Effector CD4-positive, alpha-beta T cell (primary cell): ENCODE measurements at regions not wholly inside any gene's neighbourhood (a gene's known extent, or its start where the extent isn't known, plus 50 kb on each side); places are given as distances from the start of the nearest gene placed in this dataset.
"Not testable (repeated sequence)": the region's sequence is repeated elsewhere in the genome, so short reads cannot be mapped to it uniquely, and the experiment has no call there.

ENCODE experiments used
- DNase-seq: peaks from one replicate; pipeline ENCODE4 v3.0.0-alpha.2; 2020

DNA sequence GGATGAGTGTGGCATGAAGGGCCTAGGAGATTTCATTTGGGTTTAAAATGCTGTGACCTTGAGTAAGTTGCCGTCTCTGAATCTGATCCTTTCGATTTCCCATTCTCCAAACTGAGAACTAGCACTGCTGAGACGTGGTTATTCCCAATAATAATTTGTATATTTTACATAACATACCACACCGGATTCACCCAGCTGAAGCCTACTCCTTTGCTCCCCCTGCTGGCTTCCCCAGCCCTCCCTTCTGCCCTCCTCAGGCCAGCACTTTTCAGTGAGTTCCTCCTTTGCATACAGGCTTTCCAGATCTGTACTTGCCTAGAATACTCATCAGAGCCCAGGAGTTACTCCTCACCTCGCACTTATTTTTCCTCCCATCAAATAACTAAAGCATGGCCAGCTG, 255.1 kb downstream of the OR4F29 start:
- DNase-seq: not testable (repeated sequence)

DNA sequence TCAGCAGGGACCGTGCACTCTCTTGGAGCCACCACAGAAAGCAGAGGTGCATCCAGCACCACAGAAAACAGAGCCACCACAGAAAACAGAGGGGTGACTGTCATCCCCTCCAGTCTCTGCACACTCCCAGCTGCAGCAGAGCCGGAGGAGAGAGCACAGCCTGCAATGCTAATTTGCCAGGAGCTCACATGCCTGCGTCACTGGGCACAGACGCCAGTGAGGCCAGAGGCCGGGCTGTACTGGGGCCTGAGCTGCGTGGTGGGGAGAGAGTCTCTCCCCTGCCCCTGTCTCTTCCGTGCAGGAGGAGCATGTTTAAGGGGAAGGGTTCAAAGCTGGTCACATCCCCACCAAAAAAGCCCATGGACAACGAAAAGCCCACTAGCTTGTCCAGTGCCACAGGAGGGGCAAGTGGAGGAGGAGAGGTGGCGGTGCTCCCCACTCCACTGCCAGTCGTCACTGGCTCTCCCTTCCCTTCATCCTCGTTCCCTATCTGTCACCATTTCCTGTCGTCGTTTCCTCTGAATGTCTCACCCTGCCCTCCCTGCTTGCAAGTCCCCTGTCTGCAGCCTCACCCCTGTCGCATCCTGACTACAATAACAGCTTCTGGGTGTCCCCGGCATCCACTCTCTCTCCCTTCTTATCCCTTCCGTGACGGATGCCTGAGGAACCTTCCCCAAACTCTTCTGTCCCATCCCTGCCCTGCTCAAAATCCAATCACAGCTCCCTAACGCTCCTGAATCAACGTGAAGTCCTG, 260.0 kb downstream of the OR4F29 start:
- not testable (repeated sequence) for DNase-seq

DNA sequence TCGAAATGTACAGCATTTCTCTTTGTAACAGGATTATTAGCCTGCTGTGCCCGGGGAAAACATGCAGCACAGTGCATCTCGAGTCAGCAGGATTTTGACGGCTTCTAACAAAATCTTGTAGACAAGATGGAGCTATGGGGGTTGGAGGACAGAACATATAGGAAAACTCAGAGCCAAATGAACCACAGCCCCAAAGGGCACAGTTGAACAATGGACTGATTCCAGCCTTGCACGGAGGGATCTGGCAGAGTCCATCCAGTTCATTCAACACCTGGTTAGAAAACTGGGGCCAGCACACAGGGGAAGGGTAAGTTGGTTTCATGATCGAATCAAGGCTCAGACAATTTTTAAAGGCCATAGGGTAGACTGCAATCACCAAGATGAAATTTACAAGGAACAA, 260.8 kb downstream of the OR4F29 start:
- DNase-seq: not testable (repeated sequence)

DNA sequence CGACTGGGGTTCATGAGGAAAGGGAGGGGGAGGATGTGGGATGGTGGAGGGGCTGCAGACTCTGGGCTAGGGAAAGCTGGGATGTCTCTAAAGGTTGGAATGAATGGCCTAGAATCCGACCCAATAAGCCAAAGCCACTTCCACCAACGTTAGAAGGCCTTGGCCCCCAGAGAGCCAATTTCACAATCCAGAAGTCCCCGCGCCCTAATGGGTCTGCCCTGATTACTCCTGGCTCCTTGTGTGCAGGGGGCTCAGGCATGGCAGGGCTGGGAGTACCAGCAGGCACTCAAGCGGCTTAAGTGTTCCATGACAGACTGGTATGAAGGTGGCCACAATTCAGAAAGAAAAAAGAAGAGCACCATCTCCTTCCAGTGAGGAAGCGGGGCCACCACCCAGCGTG, 261.6 kb downstream of the OR4F29 start:
- not testable (repeated sequence) for DNase-seq

DNA sequence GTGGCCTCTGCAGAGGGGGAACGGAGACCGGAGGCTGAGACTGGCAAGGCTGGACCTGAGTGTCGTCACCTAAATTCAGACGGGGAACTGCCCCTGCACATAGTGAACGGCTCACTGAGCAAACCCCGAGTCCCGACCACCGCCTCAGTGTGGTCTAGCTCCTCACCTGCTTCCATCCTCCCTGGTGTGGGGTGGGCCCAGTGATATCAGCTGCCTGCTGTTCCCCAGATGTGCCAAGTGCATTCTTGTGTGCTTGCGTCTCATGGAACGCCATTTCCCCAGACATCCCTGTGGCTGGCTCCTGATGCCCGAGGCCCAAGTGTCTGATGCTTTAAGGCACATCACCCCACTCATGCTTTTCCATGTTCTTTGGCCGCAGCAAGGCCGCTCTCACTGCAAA, 262.2 kb downstream of the OR4F29 start:
- DNase-seq: not testable (repeated sequence)

DNA sequence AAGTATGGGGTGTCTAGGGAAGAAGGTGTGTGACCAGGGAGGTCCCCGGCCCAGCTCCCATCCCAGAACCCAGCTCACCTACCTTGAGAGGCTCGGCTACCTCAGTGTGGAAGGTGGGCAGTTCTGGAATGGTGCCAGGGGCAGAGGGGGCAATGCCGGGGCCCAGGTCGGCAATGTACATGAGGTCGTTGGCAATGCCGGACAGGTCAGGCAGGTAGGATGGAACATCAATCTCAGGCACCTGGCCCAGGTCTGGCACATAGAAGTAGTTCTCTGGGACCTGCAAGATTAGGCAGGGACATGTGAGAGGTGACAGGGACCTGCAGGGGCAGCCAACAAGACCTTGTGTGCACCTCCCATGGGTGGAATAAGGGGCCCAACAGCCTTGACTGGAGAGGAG, 264.2 kb downstream of the OR4F29 start:
- not testable (repeated sequence) for DNase-seq

DNA sequence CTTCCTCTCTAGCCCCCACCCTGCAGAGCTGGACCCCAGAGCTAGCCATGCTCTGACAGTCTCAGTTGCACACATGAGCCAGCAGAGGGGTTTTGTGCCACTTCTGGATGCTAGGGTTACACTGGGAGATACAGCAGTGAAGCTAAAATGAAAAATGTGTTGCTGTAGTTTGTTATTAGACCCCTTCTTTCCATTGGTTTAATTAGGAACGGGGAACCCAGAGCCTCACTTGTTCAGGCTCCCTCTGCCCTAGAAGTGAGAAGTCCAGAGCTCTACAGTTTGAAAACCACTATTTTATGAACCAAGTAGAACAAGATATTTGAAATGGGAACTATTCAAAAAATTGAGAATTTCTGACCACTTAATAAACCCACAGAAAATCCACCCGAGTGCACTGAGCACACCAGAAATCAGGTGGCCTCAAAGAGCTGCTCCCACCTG, 264.8 kb downstream of the OR4F29 start:
- DNase-seq: not testable (repeated sequence)

DNA sequence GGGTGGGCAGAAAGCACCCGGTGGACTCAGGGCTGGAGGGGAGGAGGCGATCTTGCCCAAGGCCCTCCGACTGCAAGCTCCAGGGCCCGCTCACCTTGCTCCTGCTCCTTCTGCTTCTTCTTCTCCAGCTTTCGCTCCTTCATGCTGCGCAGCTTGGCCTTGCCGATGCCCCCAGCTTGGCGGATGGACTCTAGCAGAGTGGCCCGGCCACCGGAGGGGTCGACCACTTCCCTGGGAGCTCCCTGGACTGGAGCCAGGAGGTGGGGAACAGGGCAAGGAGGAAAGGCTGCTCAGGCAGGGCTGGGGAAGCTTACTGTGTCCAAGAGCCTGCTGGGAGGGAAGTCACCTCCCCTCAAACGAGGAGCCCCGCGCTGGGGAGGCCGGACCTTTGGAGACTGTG, 265.3 kb downstream of the OR4F29 start:
- DNase-seq: not testable (repeated sequence)

DNA sequence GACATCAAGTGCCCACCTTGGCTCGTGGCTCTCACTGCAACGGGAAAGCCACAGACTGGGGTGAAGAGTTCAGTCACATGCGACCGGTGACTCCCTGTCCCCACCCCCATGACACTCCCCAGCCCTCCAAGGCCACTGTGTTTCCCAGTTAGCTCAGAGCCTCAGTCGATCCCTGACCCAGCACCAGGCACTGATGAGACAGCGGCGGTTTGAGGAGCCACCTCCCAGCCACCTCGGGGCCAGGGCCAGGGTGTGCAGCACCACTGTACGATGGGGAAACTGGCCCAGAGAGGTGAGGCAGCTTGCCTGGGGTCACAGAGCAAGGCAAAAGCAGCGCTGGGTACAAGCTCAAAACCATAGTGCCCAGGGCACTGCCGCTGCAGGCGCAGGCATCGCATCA, 266.0 kb downstream of the OR4F29 start:
- not testable (repeated sequence) for DNase-seq

DNA sequence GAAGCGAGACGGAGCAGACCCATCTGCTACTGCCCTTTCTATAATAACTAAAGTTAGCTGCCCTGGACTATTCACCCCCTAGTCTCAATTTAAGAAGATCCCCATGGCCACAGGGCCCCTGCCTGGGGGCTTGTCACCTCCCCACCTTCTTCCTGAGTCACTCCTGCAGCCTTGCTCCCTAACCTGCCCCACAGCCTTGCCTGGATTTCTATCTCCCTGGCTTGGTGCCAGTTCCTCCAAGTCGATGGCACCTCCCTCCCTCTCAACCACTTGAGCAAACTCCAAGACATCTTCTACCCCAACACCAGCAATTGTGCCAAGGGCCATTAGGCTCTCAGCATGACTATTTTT, 267.2 kb downstream of the OR4F29 start:
- DNase-seq: not testable (repeated sequence)

DNA sequence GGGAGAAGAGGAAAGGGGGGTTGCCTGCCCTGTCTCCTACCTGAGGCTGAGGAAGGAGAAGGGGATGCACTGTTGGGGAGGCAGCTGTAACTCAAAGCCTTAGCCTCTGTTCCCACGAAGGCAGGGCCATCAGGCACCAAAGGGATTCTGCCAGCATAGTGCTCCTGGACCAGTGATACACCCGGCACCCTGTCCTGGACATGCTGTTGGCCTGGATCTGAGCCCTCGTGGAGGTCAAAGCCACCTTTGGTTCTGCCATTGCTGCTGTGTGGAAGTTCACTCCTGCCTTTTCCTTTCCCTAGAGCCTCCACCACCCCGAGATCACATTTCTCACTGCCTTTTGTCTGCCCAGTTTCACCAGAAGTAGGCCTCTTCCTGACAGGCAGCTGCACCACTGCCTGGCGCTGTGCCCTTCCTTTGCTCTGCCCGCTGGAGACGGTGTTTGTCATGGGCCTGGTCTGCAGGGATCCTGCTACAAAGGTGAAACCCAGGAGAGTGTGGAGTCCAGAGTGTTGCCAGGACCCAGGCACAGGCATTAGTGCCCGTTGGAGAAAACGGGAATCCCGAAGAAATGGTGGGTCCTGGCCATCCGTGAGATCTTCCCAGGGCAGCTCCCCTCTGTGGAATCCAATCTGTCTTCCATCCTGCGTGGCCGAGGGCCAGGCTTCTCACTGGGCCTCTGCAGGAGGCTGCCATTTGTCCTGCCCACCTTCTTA, 267.7 kb downstream of the OR4F29 start:
- not testable (repeated sequence) for DNase-seq

DNA sequence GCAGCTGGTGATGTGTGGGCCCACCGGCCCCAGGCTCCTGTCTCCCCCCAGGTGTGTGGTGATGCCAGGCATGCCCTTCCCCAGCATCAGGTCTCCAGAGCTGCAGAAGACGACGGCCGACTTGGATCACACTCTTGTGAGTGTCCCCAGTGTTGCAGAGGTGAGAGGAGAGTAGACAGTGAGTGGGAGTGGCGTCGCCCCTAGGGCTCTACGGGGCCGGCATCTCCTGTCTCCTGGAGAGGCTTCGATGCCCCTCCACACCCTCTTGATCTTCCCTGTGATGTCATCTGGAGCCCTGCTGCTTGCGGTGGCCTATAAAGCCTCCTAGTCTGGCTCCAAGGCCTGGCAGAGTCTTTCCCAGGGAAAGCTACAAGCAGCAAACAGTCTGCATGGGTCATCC, 268.4 kb downstream of the OR4F29 start:
- DNase-seq: not testable (repeated sequence)

DNA sequence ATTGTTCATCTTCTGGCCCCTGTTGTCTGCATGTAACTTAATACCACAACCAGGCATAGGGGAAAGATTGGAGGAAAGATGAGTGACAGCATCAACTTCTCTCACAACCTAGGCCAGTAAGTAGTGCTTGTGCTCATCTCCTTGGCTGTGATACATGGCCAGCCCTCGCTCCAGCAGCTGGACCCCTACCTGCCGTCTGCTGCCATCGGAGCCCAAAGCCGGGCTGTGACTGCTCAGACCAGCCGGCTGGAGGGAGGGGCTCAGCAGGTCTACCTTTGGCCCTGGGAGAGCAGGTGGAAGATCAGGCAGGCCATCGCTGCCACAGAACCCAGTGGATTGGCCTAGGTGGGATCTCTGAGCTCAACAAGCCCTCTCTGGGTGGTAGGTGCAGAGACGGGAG, 268.8 kb downstream of the OR4F29 start:
- DNase-seq: not testable (repeated sequence)

DNA sequence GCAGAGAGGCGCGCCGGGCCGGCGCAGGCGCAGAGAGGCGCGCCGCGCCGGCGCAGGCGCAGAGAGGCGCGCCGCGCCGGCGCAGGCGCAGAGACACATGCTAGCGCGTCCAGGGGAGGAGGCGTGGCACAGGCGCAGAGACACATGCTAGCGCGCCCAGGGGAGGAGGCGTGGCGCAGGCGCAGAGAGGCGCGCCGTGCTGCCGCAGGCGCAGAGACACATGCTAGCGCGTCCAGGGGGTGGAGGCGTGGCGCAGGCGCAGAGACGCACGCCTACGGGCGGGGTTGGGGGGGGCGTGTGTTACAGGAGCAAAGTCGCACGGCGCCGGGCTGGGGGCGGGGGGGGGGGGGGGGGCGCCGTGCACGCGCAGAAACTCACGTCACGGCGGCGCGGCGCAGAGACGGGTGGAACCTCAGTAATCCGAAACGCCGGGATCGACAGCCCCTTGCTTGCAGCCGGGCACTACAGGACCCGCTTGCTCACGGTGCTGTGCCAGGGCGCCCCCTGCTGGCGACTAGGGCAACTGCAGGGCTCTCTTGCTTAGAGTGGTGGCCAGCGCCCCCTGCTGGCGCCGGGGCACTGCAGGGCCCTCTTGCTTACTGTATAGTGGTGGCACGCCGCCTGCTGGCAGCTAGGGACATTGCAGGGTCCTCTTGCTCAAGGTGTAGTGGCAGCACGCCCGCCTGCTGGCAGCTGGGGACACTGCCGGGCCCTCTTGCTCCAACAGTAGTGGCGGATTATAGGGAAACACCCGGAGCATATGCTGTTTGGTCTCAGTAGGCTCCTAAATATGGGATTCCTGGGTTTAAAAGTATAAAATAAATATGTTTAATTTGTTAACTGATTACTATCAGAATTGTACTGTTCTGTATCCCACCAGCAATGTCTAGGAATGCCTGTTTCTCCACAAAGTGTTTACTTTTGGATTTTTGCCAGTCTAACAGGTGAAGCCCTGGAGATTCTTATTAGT, 269.9 kb downstream of the OR4F29 start:
- peak; percentile 30 for DNase-seq

DNA sequence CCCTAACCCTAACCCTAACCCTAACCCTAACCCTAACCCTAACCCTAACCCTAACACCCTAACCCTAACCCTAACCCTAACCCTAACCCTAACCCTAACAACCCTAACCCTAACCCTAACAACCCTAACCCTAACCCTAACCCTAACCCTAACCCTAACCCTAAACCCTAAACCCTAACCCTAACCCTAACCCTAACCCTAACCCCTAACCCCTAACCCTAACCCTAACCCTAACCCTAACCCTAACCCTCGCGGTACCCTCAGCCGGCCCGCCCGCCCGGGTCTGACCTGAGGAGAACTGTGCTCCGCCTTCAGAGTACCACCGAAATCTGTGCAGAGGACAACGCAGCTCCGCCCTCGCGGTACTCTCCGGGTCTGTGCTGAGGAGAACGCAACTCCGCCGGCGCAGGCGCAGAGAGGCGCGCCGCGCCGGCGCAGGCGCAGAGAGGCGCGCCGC, 270.7 kb downstream of the OR4F29 start:
- DNase-seq: peak; percentile 1

DNA sequence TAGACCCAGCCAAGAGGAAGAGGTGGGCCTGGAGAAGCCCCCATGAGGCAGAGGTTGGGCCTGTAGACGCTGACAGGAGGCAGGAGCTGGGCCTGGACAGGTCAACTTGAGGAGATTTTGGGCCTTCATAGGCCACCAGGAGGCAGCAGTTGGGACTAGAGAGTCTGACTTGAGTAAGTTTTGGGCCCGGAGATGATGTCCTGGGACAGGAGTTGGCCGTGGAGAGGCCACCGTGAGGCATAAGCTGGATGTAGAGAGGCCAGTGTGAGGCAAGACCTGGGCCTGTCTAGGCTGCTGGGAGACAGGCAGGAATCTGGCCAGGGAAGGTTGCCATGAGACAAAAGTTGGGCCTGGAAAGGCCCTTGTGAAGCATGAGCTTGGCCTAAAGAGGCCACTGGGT, 312.6 kb downstream of the OR4F29 start:
- DNase-seq: not testable (repeated sequence)

DNA sequence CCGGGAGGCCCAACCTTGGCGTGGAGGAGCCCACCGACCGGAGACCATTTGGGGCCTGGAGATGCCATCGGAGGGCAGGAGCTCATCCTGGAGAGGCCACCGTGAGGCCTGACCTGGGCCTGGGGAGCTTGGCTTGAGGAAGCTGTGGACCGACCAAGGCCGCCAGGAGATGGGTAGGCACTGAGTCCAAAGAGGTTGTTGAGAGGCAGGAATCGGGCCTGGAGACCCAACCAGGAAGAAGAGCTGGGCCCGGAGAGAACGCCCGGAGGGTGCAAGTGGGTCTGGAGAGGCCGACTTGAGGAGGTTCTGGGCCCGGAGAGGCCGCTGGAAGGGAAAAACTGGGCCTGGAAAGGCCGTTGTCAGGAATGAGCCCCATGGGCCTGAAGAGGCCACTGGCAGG, 313.8 kb downstream of the OR4F29 start:
- not testable (repeated sequence) for DNase-seq

DNA sequence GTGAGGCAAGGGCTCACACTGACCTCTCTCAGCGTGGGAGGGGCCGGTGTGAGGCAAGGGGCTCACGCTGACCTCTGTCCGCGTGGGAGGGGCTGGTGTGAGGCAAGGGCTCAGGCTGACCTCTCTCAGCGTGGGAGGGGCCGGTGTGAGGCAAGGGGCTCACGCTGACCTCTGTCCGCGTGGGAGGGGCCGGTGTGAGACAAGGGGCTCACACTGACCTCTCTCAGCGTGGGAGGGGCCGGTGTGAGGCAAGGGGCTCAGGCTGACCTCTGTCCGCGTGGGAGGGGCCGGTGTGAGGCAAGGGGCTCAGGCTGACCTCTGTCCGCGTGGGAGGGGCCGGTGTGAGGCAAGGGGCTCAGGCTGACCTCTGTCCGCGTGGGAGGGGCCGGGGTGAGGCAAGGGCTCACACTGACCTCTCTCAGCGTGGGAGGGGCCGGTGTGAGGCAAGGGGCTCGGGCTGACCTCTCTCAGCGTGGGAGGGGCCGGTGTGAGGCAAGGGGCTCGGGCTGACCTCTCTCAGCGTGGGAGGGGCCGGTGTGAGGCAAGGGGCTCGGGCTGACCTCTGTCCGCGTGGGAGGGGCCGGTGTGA, 315.0 kb downstream of the OR4F29 start:
- not testable (repeated sequence) for DNase-seq

DNA sequence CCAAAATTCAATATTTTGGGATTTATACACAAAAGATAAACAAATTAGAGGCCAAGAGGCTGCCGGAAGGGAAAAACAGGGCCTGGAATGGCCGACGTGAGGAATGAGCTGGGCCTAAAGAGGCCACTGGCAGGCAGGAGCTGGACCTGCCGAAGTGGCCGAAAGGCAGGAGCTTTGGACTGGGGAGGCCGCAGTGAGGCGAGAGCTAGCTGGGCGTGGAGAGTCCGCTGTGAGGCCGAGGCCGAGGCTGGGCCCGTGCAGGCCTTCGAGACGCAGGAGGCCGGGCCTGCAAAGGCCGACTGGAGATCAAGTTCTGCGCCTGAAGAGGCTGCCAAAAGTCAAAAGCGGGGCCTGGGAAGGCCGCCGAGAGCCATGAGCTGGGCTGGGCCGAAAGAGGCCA, 316.5 kb downstream of the OR4F29 start:
- not testable (repeated sequence) for DNase-seq

DNA sequence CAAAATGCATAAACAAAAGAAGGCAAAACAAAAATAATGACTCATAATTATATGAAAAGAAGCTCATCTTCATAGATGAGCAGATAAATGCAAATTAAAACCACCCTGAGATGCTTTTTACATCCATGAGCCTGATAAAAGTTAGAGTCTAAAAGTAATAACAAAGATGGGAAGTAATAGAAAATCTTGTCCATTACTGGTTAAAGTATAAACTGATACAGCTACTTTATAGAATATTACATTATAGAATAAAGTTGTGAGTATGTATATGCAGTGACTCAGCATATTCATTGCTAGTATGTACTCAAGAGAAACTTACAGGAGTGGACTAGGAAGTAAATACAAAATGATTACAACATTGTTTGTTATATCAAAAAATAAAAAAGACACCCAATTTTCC, 333.0 kb downstream of the OR4F29 start:
- not testable (repeated sequence) for DNase-seq

DNA sequence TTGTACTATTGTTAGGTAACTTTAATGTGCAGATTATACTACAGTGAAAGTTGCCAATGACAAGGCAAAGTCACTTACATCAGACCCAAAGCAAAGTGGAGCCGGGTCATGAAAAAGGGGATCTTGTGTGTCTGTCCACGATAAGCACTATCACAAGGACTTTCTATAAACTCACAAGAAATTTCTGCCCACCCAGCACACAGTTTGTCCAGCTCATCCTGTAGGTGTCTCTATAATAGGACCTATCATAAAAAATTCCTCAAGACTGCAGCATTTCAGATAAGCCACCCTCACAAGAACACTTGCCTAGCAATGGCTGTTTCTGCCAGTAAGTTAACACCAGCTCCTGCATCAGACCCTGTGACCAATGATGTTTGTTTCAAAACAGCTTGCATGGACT, 335.9 kb downstream of the OR4F29 start:
- not testable (repeated sequence) for DNase-seq

DNA sequence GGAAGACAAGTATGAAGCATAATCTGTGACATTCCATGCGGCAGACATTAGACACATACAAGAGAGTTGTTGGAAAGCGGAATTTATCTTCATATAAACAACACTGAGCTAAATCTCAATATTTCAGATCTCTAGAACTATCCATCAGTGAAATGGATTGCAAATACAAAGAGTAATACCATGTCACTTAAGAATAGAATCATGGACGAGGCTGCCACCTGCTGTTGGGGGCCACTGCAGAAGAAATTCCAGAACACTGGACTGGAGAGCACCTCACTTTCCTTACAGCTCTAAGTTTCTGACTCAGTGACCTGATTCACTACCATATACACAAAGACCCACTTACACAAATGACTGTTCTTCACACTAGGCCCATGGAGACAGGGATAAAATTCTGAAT, 346.7 kb downstream of the OR4F29 start:
- DNase-seq: not testable (repeated sequence)
